HepG2 (cell line): ENCODE measurements at regions not wholly inside any gene's neighbourhood (a gene's known extent, or its start where the extent isn't known, plus 50 kb on each side); places are given as distances from the start of the nearest gene placed in this dataset.

Experiments used
- ATAC-seq: fragments of 200-7000 bp; cut with Tn5 transposase; 3 replicates; pipeline ENCODE4 v1.9.1; 2020; ENCODE audit warnings: mild to moderate bottlenecking, moderate library complexity
- BruUV-seq: library from RNA; stranded (reverse); fragments of 400-500 nt; replicated peaks from 2 replicates; lab custom pipeline; 2021; lab: Mats Ljungman, UMichigan
- CTCF ChIA-PET: fragments of 300-600 bp; formaldehyde crosslinking; extraction: SDS; loops from one replicate; lab custom pipeline; 2021; ENCODE audit warnings: low total read pairs, inconsistent platforms, low intra/inter-chr PET ratio; lab: Yijun Ruan, JAX
- POLR2A ChIA-PET: fragments of 350-600 bp; sonication (Branson Sonifier 250); formaldehyde crosslinking; loops from one replicate; lab custom pipeline; 2020; ENCODE audit warnings: antibody characterized with exemption, inconsistent platforms; lab: Yijun Ruan, JAX
- DNase-seq: peaks from one replicate; pipeline ENCODE4 v3.0.0-alpha.2; 2015; ENCODE audit warnings: low spot score
- FAIRE-seq: peaks from 3 replicates; lab custom pipeline; 2011; peaks lifted over from hg19 to GRCh38; lab: Jason Lieb, UNC
- H2AFZ ChIP-seq: one replicate; pipeline ENCODE4 v1.6.1; 2011; ENCODE audit warnings: low read length, inconsistent platforms
- H3K27ac ChIP-seq: fragments of 300-600 bp; 3 replicates; pipeline ENCODE4 v1.8.0; 2011; ENCODE audit warnings: mixed run types, mild to moderate bottlenecking, mixed read lengths, low read length, inconsistent platforms; ENCODE audit not compliant: insufficient read depth; ENCODE audit errors: extremely low read length
- H3K27me3 ChIP-seq, 2 experiments: fragments of 200-600 bp in 1 of 2; 2 replicates in 1 of 2; 3 replicates in 1 of 2; pipeline versions ENCODE4 v1.6.0 to v1.8.0; 2011; ENCODE audit warnings: low read length in 2 of 2, mild to moderate bottlenecking in 2 of 2, moderate library complexity in 2 of 2, inconsistent platforms in 1 of 2; ENCODE audit not compliant: insufficient read depth in 2 of 2, control insufficient read depth in 1 of 2
- H3K36me3 ChIP-seq, 2 experiments: fragments of 200-600 bp in 1 of 2; replicated peaks in 1 of 2; 2 replicates in 1 of 2; 3 replicates in 1 of 2; pipeline versions ENCODE4 v1.5.1 to v1.8.0; 2011; ENCODE audit warnings: low read length in 2 of 2, inconsistent platforms in 1 of 2; ENCODE audit not compliant: insufficient read depth in 2 of 2, control insufficient read depth in 1 of 2
- H3K4me1 ChIP-seq: 2 replicates; pipeline ENCODE4 v1.5.1; 2012; ENCODE audit warnings: low read length, inconsistent platforms; ENCODE audit not compliant: insufficient read depth
- H3K4me2 ChIP-seq: 2 replicates; pipeline ENCODE4 v1.6.0; 2011; ENCODE audit warnings: low read depth, low read length, inconsistent platforms
- H3K4me3 ChIP-seq, 3 experiments: fragments of 200-600 bp in 1 of 3; sonication (generic), shearing (Covaris generic) in 1 of 3; replicated peaks in 1 of 3; 2 replicates each; pipeline ENCODE4 v1.5.1; 2011 to 2016; ENCODE audit warnings: low read length in 3 of 3, inconsistent platforms in 2 of 3, low read depth in 2 of 3, mild to moderate bottlenecking in 2 of 3, control low read depth in 1 of 3, mixed read lengths in 1 of 3; ENCODE audit not compliant: insufficient read depth in 1 of 3
- H3K79me2 ChIP-seq: one replicate; pipeline ENCODE4 v1.6.1; 2011; ENCODE audit warnings: low read length, inconsistent platforms; ENCODE audit not compliant: insufficient read depth
- H3K9ac ChIP-seq: 2 replicates; pipeline ENCODE4 v1.6.0; 2011; ENCODE audit warnings: mild to moderate bottlenecking, low read depth, low read length, inconsistent platforms; ENCODE audit not compliant: insufficient read depth
- H3K9me3 ChIP-seq: 2 replicates; pipeline ENCODE4 v1.5.1; 2012; ENCODE audit warnings: mild to moderate bottlenecking, low read length
- H4K20me1 ChIP-seq: 2 replicates; pipeline ENCODE4 v1.6.0; 2011; ENCODE audit warnings: inconsistent platforms, mild to moderate bottlenecking, low read length, moderate library complexity; ENCODE audit not compliant: insufficient read depth
- ARHGAP35 ChIP-seq: sonication (generic); formaldehyde crosslinking; IDR thresholded peaks from 2 replicates; pipeline ENCODE4 v1.9.0; 2022; ENCODE audit warnings: mild to moderate bottlenecking, inconsistent platforms, moderate library complexity, missing genetic modification reagents, borderline replicate concordance
- HES4 ChIP-seq: sonication (generic); formaldehyde crosslinking; IDR thresholded peaks from 2 replicates; pipeline ENCODE4 v1.9.0; 2021; ENCODE audit warnings: mild to moderate bottlenecking, missing genetic modification reagents, borderline replicate concordance
- HMG20A ChIP-seq: IDR thresholded peaks from 2 replicates; pipeline ENCODE4 v1.6.1; 2016; ENCODE audit warnings: borderline replicate concordance
- NCOR1 ChIP-seq: fragments of 200-600 bp; sonication (generic); IDR thresholded peaks from 2 replicates; pipeline ENCODE4 v1.7.0; 2017; ENCODE audit warnings: antibody characterized with exemption, low read length, borderline replicate concordance
- RAD51 ChIP-seq: fragments of 450-650 bp; IDR thresholded peaks from 2 replicates; pipeline ENCODE4 v1.6.1; 2016; ENCODE audit warnings: borderline replicate concordance
- ZNF264 ChIP-seq: sonication (generic); formaldehyde crosslinking; IDR thresholded peaks from 2 replicates; pipeline ENCODE4 v1.4.0; 2020; ENCODE audit warnings: missing genetic modification reagents
- ZNF292 ChIP-seq: sonication (generic); formaldehyde crosslinking; IDR thresholded peaks from 2 replicates; pipeline ENCODE4 v1.8.1; 2022; ENCODE audit warnings: mild to moderate bottlenecking, low read depth, missing genetic modification reagents, borderline replicate concordance
- WGBS: methylation state at CpG from one replicate; pipeline ENCODE4 v1.1.6; 2017; ENCODE audit warnings: low lambda C conversion rate; 5-methylcytosine and 5-hydroxymethylcytosine counted together
- in situ Hi-C: cut with HindIII; loops from 2 replicates; pipeline ENCODE4 v1.10.0; 2017; ENCODE audit warnings: low pct_unique_long_range_greater_than_20kb; ENCODE audit not compliant: extremely low pct_ligation_motif_present
- intact Hi-C: fragments of 100-400 bp; cut with micrococcal nuclease; formaldehyde crosslinking; loops from one replicate; pipeline ENCODE4 v1.10.0; 2022; ENCODE audit not compliant: unreplicated experiment
- TF ChIP-seq, protein P1 (sequence below): sonication (generic); formaldehyde crosslinking; IDR thresholded peaks from 2 replicates; pipeline ENCODE4 v1.4.0; 2020; ENCODE audit warnings: mild to moderate bottlenecking, missing genetic modification reagents
- TF ChIP-seq, protein P2 (sequence below): sonication (generic); formaldehyde crosslinking; IDR thresholded peaks from 2 replicates; pipeline ENCODE4 v1.5.1; 2020; ENCODE audit warnings: mild to moderate bottlenecking, missing genetic modification reagents, moderate library complexity
- TF ChIP-seq, protein P3 (sequence below): sonication (generic); formaldehyde crosslinking; IDR thresholded peaks from 2 replicates; pipeline ENCODE4 v1.4.0; 2020; ENCODE audit warnings: mild to moderate bottlenecking, missing genetic modification reagents
- TF ChIP-seq, protein P4 (sequence below): sonication (generic); formaldehyde crosslinking; IDR thresholded peaks from 2 replicates; pipeline ENCODE4 v1.4.0; 2020; ENCODE audit warnings: mild to moderate bottlenecking, missing genetic modification reagents
- TF ChIP-seq, protein P5 (sequence below): sonication (generic); formaldehyde crosslinking; IDR thresholded peaks from 2 replicates; pipeline ENCODE4 v1.4.0; 2020; ENCODE audit warnings: mild to moderate bottlenecking, missing genetic modification reagents
- TF ChIP-seq, protein P6 (sequence below): sonication (generic); formaldehyde crosslinking; IDR thresholded peaks from 2 replicates; pipeline ENCODE4 v1.4.0; 2020; ENCODE audit warnings: missing genetic modification reagents, borderline replicate concordance

DNA sequence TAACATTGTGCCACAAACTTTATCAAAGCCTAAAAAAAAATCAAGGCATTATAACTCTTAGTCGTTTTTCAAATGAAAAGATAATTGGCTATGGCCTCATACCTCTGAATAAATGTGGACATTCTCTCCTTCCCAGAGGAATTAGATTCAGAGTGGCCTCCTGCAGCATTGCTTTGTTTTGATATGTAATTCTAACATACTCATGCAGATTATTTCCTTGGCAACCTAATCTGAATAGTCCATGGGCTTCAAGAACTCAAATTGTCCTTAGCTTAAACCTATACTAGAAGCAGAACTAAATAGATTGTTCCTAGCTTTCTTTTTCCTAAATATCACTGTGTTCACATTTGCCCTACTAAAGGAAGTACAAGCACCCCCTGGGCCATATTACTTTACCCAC lies 1146.9 kb downstream of the OLFM4 start (continued):
- TF ChIP-seq ZNF292 (CRISPR knock-in tag), result no peak
- no peak for TF ChIP-seq HES4
- TF ChIP-seq, protein P1, sequence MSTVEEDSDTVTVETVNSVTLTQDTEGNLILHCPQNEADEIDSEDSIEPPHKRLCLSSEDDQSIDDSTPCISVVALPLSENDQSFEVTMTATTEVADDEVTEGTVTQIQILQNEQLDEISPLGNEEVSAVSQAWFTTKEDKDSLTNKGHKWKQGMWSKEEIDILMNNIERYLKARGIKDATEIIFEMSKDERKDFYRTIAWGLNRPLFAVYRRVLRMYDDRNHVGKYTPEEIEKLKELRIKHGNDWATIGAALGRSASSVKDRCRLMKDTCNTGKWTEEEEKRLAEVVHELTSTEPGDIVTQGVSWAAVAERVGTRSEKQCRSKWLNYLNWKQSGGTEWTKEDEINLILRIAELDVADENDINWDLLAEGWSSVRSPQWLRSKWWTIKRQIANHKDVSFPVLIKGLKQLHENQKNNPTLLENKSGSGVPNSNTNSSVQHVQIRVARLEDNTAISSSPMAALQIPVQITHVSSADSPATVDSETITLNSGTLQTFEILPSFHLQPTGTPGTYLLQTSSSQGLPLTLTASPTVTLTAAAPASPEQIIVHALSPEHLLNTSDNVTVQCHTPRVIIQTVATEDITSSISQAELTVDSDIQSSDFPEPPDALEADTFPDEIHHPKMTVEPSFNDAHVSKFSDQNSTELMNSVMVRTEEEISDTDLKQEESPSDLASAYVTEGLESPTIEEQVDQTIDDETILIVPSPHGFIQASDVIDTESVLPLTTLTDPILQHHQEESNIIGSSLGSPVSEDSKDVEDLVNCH, result no peak
- no peak for TF ChIP-seq HMG20A (CRISPR knock-in tag)
- TF ChIP-seq ARHGAP35 (CRISPR knock-in tag), result no peak
- TF ChIP-seq, protein P2, sequence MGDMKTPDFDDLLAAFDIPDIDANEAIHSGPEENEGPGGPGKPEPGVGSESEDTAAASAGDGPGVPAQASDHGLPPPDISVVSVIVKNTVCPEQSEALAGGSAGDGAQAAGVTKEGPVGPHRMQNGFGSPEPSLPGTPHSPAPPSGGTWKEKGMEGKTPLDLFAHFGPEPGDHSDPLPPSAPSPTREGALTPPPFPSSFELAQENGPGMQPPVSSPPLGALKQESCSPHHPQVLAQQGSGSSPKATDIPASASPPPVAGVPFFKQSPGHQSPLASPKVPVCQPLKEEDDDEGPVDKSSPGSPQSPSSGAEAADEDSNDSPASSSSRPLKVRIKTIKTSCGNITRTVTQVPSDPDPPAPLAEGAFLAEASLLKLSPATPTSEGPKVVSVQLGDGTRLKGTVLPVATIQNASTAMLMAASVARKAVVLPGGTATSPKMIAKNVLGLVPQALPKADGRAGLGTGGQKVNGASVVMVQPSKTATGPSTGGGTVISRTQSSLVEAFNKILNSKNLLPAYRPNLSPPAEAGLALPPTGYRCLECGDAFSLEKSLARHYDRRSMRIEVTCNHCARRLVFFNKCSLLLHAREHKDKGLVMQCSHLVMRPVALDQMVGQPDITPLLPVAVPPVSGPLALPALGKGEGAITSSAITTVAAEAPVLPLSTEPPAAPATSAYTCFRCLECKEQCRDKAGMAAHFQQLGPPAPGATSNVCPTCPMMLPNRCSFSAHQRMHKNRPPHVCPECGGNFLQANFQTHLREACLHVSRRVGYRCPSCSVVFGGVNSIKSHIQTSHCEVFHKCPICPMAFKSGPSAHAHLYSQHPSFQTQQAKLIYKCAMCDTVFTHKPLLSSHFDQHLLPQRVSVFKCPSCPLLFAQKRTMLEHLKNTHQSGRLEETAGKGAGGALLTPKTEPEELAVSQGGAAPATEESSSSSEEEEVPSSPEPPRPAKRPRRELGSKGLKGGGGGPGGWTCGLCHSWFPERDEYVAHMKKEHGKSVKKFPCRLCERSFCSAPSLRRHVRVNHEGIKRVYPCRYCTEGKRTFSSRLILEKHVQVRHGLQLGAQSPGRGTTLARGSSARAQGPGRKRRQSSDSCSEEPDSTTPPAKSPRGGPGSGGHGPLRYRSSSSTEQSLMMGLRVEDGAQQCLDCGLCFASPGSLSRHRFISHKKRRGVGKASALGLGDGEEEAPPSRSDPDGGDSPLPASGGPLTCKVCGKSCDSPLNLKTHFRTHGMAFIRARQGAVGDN (CRISPR knock-in tag), result no peak

DNA sequence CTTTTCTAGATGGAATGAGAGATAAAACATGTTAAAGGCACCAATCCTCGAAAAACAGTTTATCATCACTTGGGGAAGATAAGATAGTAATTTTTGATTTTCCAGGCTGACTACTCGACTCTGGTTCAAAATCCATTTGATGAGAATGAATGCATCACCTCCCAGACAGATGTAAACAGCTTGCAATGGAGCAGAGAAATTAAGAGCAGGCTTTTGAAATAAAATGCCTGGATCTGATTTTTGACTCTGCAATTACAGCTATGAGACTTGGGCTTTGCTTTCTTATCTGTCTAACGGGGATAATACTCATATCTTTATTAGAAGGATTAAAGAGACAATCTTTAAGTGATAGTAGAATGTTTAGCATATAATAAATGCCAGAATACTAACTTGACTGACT lies 1148.9 kb downstream of the OLFM4 start:
- Histone ChIP-seq H3K79me2 (no peaks in the 10 kb centered on the region), H3K4me2 (no peak overlapping the region), H3K36me3 (no peaks in the 10 kb centered on the region), H3K27ac (no peak overlapping the region), H4K20me1 (no peaks in the 10 kb centered on the region), H3K9me3 (peaks cover 34% of the 10 kb centered on the region), H3K4me3 (no peak overlapping the region), H3K27me3 (no peaks in the 10 kb centered on the region), H3K9ac (no peak overlapping the region), H3K4me1 (no peaks in the 10 kb centered on the region), H2AFZ (no peak overlapping the region)
- ChIA-PET POLR2A (no interaction called here), CTCF (no interaction called here)
- no peak for FAIRE-seq
- DNase-seq, result no peak
- 0% methylated on average over 3 of the region's 3 CpGs for WGBS
- ATAC-seq, result no peak
- in situ Hi-C loops (no loop called here), intact Hi-C loops (no loop called here)
- BruUV-seq, result no TSS peak
- TF ChIP-seq, protein P3, sequence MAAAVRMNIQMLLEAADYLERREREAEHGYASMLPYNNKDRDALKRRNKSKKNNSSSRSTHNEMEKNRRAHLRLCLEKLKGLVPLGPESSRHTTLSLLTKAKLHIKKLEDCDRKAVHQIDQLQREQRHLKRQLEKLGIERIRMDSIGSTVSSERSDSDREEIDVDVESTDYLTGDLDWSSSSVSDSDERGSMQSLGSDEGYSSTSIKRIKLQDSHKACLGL, result no peak
- TF ChIP-seq ZNF264 (no peak), RAD51 (no peak), NCOR1 (no peak)
- TF ChIP-seq, protein P4, sequence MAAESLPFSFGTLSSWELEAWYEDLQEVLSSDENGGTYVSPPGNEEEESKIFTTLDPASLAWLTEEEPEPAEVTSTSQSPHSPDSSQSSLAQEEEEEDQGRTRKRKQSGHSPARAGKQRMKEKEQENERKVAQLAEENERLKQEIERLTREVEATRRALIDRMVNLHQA, result no peak
- TF ChIP-seq, protein P5, sequence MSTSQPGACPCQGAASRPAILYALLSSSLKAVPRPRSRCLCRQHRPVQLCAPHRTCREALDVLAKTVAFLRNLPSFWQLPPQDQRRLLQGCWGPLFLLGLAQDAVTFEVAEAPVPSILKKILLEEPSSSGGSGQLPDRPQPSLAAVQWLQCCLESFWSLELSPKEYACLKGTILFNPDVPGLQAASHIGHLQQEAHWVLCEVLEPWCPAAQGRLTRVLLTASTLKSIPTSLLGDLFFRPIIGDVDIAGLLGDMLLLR (CRISPR knock-in tag), result no peak
- TF ChIP-seq, protein P6, sequence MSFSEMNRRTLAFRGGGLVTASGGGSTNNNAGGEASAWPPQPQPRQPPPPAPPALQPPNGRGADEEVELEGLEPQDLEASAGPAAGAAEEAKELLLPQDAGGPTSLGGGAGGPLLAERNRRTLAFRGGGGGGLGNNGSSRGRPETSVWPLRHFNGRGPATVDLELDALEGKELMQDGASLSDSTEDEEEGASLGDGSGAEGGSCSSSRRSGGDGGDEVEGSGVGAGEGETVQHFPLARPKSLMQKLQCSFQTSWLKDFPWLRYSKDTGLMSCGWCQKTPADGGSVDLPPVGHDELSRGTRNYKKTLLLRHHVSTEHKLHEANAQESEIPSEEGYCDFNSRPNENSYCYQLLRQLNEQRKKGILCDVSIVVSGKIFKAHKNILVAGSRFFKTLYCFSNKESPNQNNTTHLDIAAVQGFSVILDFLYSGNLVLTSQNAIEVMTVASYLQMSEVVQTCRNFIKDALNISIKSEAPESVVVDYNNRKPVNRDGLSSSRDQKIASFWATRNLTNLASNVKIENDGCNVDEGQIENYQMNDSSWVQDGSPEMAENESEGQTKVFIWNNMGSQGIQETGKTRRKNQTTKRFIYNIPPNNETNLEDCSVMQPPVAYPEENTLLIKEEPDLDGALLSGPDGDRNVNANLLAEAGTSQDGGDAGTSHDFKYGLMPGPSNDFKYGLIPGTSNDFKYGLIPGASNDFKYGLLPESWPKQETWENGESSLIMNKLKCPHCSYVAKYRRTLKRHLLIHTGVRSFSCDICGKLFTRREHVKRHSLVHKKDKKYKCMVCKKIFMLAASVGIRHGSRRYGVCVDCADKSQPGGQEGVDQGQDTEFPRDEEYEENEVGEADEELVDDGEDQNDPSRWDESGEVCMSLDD, result no peak
